Liver (tissue), 8 donors: ENCODE measurements at regions not wholly inside any gene's neighbourhood (a gene's known extent, or its start where the extent isn't known, plus 50 kb on each side); places are given as distances from the start of the nearest gene placed in this dataset.
"Not testable (repeated sequence)": the region's sequence is repeated elsewhere in the genome, so short reads cannot be mapped to it uniquely, and the experiment has no call there.

ENCODE experiments used
- DNase-seq: peaks from one replicate; pipeline ENCODE4 v3.0.0-alpha.2; 2017; ENCODE audit warnings: low spot score
- H3K27ac ChIP-seq, 2 donors: one replicate each; pipeline ENCODE4 v1.7.0; 2013; ENCODE audit warnings: inconsistent platforms in 2 of 2, low read length in 2 of 2, control low read depth in 1 of 2, low read depth in 1 of 2, mild to moderate bottlenecking in 1 of 2
- H3K27me3 ChIP-seq, 4 donors: one replicate each; pipeline versions ENCODE4 v1.6.1 to v1.7.0; 2013; ENCODE audit warnings: low read length in 3 of 4, inconsistent platforms in 1 of 4, mild to moderate bottlenecking in 1 of 4, moderate library complexity in 1 of 4; ENCODE audit not compliant: control insufficient read depth in 4 of 4, insufficient read depth in 4 of 4
- H3K36me3 ChIP-seq, 4 donors: one replicate each; pipeline versions ENCODE4 v1.6.1 to v1.7.0; 2013; ENCODE audit warnings: low read length in 3 of 4, mild to moderate bottlenecking in 3 of 4, low read depth in 1 of 4, moderate library complexity in 1 of 4; ENCODE audit not compliant: control insufficient read depth in 4 of 4, insufficient read depth in 3 of 4
- H3K4me1 ChIP-seq, 4 donors: one replicate each; pipeline versions ENCODE4 v1.6.1 to v1.7.0; 2013; ENCODE audit warnings: low read length in 3 of 4, mild to moderate bottlenecking in 3 of 4, moderate library complexity in 1 of 4; ENCODE audit not compliant: control insufficient read depth in 4 of 4, insufficient read depth in 4 of 4
- H3K4me3 ChIP-seq, 3 donors: one replicate each; pipeline versions ENCODE4 v1.6.1 to v1.7.0; 2013; ENCODE audit warnings: low read length in 3 of 3, control low read depth in 1 of 3, low read depth in 1 of 3, mild to moderate bottlenecking in 1 of 3
- H3K9ac ChIP-seq, 2 donors: one replicate each; pipeline ENCODE4 v1.7.0; 2013; ENCODE audit warnings: low read length in 2 of 2, mild to moderate bottlenecking in 2 of 2, moderate library complexity in 2 of 2, control low read depth in 1 of 2, low read depth in 1 of 2
- H3K9me3 ChIP-seq, 4 donors: one replicate each; pipeline versions ENCODE4 v1.6.1 to v1.7.0; 2013; ENCODE audit warnings: low read length in 3 of 4; ENCODE audit not compliant: control insufficient read depth in 4 of 4
- CTCF ChIP-seq: fragments of 150-350 bp; IDR thresholded peaks from 2 replicates; pipeline ENCODE4 v1.5.1; 2017; ENCODE audit warnings: improper control_type of control experiment, low read depth, low read length; ENCODE audit not compliant: missing input control
- EGR1 ChIP-seq, 2 donors: IDR thresholded peaks; 2 replicates each; pipeline ENCODE4 v1.6.1; 2016 to 2018; ENCODE audit warnings: antibody characterized with exemption in 2 of 2, low read depth in 2 of 2
- FOXA2 ChIP-seq: IDR thresholded peaks from 2 replicates; pipeline ENCODE4 v1.6.1; 2016; ENCODE audit warnings: antibody characterized with exemption
- GABPA ChIP-seq, 2 donors: IDR thresholded peaks in 1 of 2; conservative IDR thresholded peaks in 1 of 2; 2 replicates each; pipeline ENCODE4 v1.6.1; 2016; ENCODE audit warnings: antibody characterized with exemption in 2 of 2, mild to moderate bottlenecking in 1 of 2, moderate library complexity in 1 of 2
- HNF4G ChIP-seq: IDR thresholded peaks from 2 replicates; pipeline ENCODE4 v1.6.1; 2016; ENCODE audit warnings: antibody characterized with exemption
- JUND ChIP-seq, 2 donors: IDR thresholded peaks; 2 replicates each; pipeline ENCODE4 v1.6.1; 2016; ENCODE audit warnings: antibody characterized with exemption in 2 of 2
- NR2F2 ChIP-seq: IDR thresholded peaks from 2 replicates; pipeline ENCODE4 v1.6.1; 2016; ENCODE audit warnings: antibody characterized with exemption
- RAD21 ChIP-seq, 2 donors: IDR thresholded peaks; 2 replicates each; pipeline ENCODE4 v1.6.1; 2016; ENCODE audit warnings: antibody characterized with exemption in 2 of 2, mild to moderate bottlenecking in 2 of 2
- SP1 ChIP-seq: IDR thresholded peaks from 2 replicates; pipeline ENCODE4 v1.6.1; 2018; ENCODE audit warnings: antibody characterized with exemption, mild to moderate bottlenecking
- TAF1 ChIP-seq: conservative IDR thresholded peaks from 2 replicates; pipeline ENCODE4 v1.6.1; 2016; ENCODE audit warnings: antibody characterized with exemption, mild to moderate bottlenecking
- YY1 ChIP-seq: IDR thresholded peaks from 2 replicates; pipeline ENCODE4 v1.6.1; 2016; ENCODE audit warnings: antibody characterized with exemption, mild to moderate bottlenecking
- WGBS: extraction: QIAGEN DNeasy Blood & Tissue Kit; methylation state at CpG from one replicate; pipeline ENCODE4 v1.1.7; 2013; 5-methylcytosine and 5-hydroxymethylcytosine counted together
- TF ChIP-seq, protein P1 (sequence below): IDR thresholded peaks from 2 replicates; pipeline ENCODE4 v1.6.1; 2016; ENCODE audit warnings: antibody characterized with exemption
- donor health status: healthy.
- donor health status: healthy.
- donor health status: healthy.
- donor health status: healthy.
- donor health status: healthy.

DNA sequence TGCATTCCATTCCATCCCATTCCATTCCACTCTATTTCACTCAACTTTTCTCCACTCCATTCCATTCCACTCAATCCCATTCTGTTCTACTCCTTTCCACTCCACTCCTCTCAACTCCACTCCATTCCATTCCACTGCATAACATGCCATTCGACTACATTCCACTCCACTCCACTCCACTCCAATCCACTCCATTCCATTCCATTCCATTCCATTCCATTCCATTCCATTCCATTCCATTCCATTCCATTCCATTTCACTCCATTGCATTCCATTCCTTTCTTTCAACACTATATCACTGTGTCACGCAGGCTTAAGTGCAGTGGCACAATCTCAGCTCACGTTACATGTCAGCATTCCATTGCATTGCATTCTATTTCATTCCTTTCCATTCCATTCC lies 1430.4 kb downstream of the TSPY10 start:
- H3K9ac ChIP-seq, DNase-seq, H3K4me3 ChIP-seq, H3K4me1 ChIP-seq, H3K27ac ChIP-seq, H3K27me3 ChIP-seq, H3K36me3 ChIP-seq: not testable (repeated sequence)
- H3K9me3 ChIP-seq = peaks cover 0 to 19% (median 2%) of the 10 kb centered on the region in 4 donors
- WGBS = 28% methylated on average over 3 of the region's 3 CpGs

GRCh38 chrY:10973422-10973821 lies 1445.7 kb downstream of the TSPY10 start:
- TF ChIP-seq TAF1 = no peak
- no peak for TF ChIP-seq GABPA (IDR thresholded peaks at IDR 0.05 in 1 of 2, conservative IDR thresholded peaks at IDR 0.05 in 1 of 2)
- TF ChIP-seq JUND (IDR thresholded peaks at IDR 0.05) = no peak
- TF ChIP-seq CTCF = no peak
- TF ChIP-seq, protein P1, sequence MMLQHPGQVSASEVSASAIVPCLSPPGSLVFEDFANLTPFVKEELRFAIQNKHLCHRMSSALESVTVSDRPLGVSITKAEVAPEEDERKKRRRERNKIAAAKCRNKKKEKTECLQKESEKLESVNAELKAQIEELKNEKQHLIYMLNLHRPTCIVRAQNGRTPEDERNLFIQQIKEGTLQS = no peak
- no peak for TF ChIP-seq EGR1 (IDR thresholded peaks at IDR 0.05; ENCODE audit: low read depth in 2 of 2)
- H3K9me3 ChIP-seq = peaks cover 0 to 23% (median 9%) of the 10 kb centered on the region in 4 donors
- H3K9ac ChIP-seq = no peak overlapping the region
- WGBS = 61% methylated on average over 10 of the region's 10 CpGs
- no peaks in the 10 kb centered on the region for H3K36me3 ChIP-seq
- peak overlapping the region in 1 of 3 donors; percentile 52 for H3K4me3 ChIP-seq
- H3K27ac ChIP-seq = no peak overlapping the region
- no peaks in the 10 kb centered on the region for H3K4me1 ChIP-seq
- DNase-seq = no peak
- no peaks in the 10 kb centered on the region for H3K27me3 ChIP-seq

DNA sequence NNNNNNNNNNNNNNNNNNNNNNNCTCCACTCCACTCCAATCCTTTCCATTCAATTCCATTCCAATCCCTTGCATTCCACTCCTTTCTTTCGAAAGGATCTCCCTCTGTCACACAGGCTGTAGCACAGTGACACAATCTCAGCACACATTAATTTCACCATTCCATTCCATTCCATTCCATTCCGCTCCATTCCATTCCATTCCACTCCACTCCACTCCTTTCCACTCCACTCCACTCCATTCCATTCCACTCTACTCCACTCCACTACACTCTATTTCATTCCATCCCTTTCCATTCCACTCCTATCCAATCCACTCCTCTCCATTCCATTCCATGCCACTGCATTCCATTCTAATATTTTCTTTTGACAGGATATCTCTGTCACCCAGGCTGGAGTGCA lies 1459.0 kb downstream of the TSPY10 start:
- H3K9me3 ChIP-seq = peaks cover 0 to 22% (median 3%) of the 10 kb centered on the region in 4 donors
- WGBS = 49% methylated on average over 2 of the region's 2 CpGs
- no peak overlapping the region for H3K4me3 ChIP-seq
- H3K27ac ChIP-seq = no peak overlapping the region
- H3K36me3 ChIP-seq = no peaks in the 10 kb centered on the region
- H3K27me3 ChIP-seq = no peaks in the 10 kb centered on the region
- no peaks in the 10 kb centered on the region for H3K4me1 ChIP-seq
- DNase-seq = no peak
- no peak for TF ChIP-seq EGR1 (IDR thresholded peaks at IDR 0.05; ENCODE audit: low read depth in 2 of 2)
- TF ChIP-seq SP1 = no peak
- TF ChIP-seq FOXA2 = no peak
- no peak for TF ChIP-seq YY1
- TF ChIP-seq HNF4G = no peak
- TF ChIP-seq JUND (IDR thresholded peaks at IDR 0.05) = no peak
- no peak for TF ChIP-seq TAF1
- no peak for TF ChIP-seq GABPA (IDR thresholded peaks at IDR 0.05 in 1 of 2, conservative IDR thresholded peaks at IDR 0.05 in 1 of 2)
- H3K9ac ChIP-seq = no peak overlapping the region

DNA sequence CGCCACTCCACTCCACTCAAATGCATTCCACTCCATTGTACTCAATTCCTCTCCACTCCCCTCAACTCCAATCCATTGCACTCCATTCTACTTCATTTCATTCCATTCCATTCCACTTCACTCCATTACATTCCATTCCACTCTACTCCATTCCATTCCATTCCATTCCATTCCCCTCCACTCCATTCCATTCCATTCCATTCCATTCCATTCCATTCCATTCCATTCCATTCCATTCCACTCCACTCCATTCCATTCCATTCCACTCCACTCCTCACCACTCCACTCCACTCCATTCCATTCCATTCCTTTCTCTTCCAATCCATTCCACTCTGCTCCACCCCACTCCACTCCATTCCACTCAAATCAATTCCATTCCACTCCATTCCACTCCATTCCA lies 1459.9 kb downstream of the TSPY10 start:
- H3K36me3 ChIP-seq = no peaks in the 10 kb centered on the region
- 24% methylated on average over 1 of the region's 1 CpG for WGBS
- no peak overlapping the region for H3K9ac ChIP-seq
- H3K4me1 ChIP-seq = no peaks in the 10 kb centered on the region
- no peak for TF ChIP-seq RAD21 (IDR thresholded peaks at IDR 0.05)
- no peak for TF ChIP-seq NR2F2
- no peak overlapping the region for H3K27ac ChIP-seq
- H3K27me3 ChIP-seq = no peaks in the 10 kb centered on the region
- DNase-seq = no peak
- peaks cover 0 to 16% (median 3%) of the 10 kb centered on the region in 4 donors for H3K9me3 ChIP-seq
- H3K4me3 ChIP-seq = no peak overlapping the region
